ENCODE measurements at regions not wholly inside any gene's neighbourhood (a gene's known extent, or its start where the extent isn't known, plus 50 kb on each side); places are given as distances from the start of the nearest gene placed in this dataset.
"Not testable (repeated sequence)": the region's sequence is repeated elsewhere in the genome, so short reads cannot be mapped to it uniquely, and the experiment has no call there.

DNA sequence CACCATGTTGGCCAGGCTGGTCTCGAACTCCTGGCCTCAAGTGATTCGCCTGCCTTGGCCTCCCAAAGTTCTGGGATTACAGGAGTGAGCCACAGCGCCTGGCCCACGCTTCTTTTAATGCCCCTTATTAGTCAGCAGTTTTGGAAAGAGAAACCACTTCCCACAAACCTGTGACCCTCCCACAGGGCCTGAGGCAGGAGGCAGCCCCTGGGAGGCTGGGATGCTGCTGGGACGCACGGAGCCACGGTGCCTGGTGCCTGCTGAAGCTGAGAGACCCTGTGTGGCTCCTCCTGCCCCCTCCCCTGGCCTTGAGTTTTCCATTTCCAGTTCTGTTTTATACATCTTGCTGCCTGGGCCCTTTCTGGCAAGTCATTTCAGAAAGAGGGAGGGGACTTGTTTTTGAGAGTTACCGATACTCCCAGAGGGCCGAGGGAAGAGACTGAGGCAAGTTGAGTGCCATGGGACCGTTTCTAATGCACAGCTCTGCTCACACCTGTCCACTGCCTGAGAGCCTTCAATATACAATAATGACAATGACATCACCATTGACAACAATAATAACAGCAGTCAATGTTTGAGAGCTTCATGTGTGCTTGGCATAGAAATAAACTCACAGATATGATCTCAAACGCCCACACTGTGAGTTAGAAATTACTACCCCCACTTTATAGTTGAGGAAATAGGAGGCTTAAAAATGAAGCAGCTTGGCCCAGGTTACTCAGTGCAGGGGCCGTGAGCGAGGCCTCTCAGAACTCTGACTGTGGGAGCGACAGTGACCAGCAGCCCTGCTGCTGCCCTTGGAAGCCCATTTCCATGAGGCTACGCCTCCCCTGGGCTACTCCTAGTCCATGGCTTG, 78.1 kb upstream of the YWHAQ start:
- DNase-seq: no peak

DNA sequence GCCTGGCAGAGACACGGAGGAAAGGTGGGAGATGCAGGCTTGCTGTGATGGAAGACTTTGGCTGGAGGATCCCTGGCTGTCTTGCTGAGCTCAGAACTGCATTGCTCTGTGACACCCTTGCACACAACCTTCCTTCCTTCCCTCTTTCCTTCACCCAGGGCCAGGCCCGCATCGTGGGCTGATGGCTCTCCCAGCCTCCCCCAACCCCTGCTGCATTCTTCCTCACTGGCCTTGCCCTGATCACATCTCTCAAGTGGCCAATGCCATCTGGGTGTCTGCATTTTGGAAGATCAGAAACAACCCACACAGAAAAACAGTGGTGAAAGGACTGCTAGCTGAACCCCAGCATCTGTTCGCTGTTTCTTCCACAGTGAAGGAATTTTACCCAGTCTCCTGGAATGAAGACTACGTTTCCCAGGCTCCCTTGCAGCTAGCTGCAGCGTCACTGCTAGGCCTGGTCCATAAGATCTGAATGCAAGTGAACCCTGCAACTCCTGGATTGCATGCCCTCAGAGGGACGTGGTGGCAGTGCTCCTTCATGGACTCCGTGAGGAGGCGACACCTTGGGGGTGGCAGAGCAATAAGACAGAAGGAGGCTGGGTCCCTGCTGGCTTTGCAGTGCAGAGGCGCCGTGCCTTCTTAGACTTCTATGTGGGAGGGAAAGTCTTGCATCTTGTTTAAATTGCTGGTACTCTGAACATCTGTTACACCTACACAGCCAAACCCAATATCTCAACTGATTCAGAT, 78.9 kb upstream of the YWHAQ start:
- DNase-seq: no peak

DNA sequence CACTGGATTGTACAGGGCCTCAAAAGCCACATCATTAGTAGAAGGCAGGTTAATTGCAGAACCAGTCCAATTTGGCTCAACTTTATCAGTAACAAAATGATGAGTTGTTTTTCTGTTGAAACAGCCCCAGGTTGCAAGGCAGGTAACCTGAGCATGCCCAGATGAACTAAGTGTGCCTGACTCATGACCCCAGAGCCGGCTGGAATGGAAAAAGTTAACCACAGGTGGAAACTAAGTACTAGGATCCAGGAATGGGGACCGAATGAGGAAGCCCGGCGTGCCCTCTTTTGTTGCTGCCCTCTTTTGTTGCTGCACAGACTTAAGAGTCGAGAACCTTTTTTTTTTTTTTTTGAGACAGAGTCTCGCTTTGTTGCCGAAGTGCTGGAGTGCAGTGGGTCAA, 79.5 kb upstream of the YWHAQ start:
- DNase-seq: no peak

DNA sequence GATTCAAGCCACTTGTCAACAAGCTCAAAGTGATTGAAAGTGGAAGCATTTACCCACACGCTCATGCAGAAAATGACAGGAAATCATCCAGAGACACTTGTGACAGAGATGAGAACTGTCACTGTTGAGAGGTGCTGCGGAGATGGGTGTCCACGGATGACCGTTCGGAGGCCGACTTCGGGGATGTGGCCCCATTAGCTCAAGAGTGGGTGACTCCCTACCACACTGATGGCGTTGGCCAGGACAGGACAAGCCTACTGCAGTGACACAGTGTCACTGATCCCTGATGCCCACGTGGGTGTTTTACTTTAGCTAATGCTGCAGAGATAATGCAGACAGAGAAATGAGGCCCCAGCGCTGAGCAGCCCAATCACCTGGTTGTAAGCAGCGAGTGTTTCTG, 81.5 kb upstream of the YWHAQ start:
- no peak for DNase-seq

DNA sequence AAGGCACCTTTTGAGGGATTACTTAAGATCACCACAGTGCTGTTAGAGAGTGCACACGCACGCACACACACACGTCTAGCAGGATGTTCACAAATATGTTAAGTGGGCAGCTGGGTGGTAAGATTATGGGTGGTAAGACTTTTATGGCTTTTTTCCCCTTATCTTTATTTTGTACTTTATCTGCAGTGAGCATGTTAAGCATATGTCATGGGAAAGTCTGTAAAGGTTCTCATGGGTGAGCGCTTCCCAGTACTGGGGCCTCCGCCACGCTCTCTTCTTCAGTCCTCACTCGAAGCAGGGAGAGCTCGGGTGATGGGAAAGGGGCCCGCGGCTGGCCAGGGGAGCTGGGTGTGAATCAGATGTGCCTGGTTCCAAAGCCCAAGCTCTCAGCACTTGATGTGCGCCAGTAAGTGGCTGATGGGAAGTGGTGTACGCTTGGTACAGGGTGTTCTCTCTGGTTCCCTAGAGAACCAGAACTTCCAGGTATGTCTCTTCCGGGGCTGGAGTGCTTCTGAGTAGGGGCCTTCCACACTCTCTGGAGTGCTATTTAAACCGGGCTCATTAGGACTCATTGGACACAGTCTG, 83.9 kb upstream of the YWHAQ start:
- DNase-seq: no peak

DNA sequence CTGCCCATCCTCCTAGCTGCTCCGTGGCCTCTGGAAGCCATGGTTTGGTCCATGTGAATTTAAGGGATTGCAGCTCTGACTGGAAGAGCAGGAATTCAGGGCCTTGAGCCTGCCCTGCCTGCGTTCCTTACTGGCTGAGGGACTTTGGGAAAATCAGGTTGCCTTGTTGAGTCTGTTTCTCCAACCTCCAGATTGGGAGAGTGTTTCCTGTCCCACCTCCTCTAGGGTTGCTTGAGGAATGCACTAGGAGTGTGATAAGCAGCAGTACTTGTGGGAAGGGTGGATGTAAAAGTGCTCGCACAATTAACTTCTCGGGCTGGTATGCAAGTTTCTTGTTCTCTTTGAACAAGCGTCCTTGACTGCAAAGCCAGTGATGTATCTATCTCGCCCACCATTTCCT, 84.4 kb upstream of the YWHAQ start:
- DNase-seq: no peak

DNA sequence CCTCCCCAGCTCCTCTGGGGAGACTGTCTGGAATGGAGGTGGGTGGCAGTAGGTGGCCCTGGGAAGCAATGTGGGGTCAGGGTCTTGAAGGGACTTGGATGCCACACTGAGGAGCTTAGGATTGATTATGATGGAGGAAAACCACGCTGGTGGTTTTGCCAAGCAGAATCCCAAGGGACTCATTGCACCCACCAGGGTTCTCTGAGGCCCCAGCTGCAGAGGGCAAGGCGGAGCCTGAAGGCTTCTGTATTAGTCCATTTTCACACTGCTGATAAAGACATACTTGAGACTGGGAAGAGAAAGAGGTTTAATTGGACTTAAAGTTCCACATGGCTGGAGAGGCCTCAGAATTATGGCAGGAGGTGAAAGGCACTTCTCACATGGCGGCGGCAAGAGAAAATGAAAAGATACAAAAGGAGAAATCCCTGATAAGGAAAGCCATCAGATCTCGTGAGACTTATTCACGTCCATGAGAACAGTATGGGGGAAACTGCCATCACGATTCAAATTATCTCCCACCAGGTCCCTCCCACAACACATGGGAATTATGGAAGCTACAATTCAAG, 87.2 kb upstream of the YWHAQ start:
- no peak for DNase-seq

DNA sequence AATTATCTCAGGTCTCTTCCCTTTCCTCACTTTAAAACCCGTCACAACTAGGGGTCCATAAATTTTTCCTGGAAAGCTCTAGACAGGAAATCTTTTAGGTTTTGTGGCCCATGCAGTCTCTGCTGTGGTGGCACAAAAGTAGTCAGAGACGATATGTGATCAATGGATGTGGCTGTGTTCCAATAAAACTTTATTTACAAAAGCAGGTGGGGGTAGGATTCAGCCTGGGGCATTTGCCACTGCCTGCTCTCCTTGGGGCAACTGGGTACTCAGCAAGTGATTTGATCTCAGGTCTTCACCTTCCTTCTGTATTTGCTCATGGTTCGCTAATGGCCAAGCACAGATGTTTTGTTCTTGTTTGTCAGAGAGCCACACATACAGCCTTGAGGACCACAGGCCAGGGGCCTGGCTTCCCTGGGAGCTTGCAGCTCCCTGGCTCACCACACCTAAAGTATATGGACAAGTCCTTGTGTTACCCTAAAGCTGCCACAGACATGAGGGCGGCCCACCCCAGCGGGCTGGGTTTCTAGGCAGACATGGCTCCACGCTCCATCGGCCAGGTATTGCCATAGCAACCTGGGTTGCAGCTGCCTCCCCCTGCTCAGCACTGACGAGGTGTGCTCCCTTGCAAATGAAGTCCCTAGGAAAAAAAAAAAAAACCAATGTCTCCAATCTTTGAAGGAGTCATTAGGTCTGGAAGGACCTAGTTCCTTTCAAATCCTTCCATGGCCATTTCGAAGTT, 89.7 kb upstream of the YWHAQ start:
- no peak for DNase-seq

DNA sequence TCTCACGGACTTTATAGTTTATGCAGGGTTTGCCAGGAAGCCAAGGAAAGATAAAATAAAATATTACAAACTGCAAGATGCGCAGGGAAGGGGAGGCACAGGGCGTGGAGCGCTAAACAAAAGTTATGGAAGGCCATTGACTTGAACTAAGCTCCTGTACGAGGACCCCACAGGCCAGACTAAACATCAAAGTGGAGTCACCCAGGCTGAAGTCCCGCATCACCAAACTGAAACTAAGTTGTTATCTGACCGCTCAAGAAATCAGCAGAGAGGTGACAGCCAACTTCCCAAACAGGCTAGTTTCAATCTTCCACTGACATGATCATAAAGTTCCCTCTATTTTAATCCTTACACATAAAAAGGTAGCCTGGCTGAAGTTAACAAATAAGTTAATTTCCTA, 90.5 kb upstream of the YWHAQ start:
- DNase-seq: no peak

DNA sequence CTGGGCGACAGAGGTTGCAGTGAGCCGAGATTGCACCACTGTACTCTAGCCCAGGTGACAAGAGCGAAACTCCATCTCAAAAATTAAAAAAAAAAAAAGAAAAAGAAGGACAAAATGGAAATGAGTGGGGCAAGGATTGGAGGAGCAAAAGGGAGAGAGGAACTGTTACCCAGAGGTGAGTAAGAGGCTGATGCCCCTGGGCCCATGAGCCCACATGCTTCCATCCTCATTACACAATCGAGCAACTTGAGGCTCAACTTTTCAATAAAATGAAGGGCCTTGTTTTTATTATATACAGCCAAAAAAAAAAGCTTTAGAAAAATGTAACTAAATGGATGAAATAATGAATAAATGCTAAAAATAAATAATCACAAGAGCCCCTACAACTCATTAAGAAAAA, 91.7 kb upstream of the YWHAQ start:
- no peak for DNase-seq

DNA sequence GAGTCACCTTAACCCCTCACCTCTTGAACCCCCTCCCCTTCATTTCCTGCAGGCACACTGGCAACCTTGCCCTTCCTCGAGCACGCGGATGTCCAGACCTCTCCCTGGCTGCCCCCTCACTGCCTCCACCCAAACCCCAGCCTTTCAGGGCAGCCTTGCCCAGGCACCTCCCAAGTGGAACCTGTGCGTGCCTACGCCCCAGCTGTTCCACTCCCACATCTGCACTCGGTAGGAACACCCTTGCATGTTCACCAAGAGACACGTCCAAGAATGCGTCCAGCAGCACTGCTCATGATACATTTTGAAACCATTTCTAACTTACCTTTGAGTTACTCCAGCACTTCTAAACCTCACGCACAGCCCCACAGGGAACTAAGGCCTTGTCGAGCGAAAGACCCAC, 93.8 kb upstream of the YWHAQ start:
- no peak for DNase-seq

DNA sequence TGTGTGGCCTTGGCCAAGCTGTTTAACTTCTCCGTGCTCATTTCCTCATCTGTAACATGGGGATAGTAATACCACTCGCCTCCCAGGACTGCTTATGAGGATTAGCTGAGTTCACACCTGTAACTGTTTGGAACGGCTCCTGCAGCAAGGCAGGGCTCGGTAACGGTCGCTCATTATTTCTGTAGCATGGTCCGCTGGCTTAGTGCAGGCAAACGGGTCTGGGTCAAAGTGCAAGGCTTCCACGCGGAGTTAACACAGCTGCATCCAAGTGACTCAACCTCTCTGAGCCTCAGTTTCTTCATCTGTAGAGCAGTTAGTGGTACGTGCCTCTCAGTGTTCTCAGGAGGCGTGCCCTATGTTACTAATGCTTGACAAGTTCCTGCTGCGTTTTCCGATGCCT, 94.3 kb upstream of the YWHAQ start:
- DNase-seq: no peak

DNA sequence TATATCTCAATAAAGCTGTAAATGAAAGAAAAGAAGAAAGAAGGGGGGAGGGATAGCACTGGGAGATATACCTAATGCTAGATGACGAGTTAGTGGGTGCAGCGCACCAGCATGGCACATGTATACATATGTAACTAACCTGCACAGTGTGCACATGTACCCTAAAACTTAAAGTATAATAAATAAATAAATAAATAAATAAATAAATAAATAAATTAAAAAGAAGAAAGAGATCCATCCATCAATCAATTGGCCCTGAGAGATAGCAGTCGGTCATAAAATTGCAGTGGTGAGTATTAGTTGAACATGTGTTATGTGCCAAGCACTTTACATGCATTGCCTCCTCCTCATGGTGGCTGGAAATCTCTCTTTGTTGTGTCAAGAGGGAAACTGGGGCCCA, 95.2 kb upstream of the YWHAQ start:
- not testable (repeated sequence) for DNase-seq

DNA sequence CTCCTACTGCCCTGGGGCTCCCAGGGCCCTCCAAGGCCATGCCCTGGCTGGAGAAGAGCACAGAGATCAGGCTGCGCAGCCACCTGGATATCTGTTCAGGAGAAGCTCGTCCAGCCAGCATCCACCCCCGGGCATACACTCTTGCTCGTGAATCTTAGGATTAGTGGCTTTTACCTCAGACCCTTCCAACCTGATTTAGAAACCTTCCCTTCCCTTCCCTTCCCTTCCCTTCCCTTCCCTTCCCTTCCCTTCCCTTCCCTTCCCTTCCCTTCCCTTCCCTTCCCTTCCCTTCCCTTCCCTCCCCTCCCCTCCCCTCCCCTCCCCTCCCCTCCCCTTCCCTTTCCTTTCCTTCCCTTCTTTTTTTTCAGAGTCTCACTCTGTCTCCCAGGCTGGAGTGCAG, 99.7 kb upstream of the YWHAQ start:
- not testable (repeated sequence) for DNase-seq

DNA sequence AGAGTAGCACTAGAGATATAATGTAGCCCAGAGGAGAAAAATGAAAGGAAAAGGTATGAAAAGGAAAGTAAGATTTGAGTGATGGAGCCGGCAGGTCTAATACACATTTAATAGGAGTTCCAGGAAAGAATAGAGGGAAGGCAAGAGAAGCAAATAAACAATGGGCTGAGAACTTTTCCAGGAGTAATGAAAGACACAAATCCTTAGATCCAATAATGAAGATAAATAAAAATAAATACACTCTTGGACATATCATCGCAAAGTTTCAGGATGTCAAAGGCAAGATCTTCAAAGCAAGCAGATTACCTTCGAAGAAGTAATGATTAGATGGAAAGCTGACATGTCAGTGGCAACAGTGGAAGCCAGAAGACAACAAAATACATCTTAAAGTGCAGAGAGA, 102.0 kb upstream of the YWHAQ start:
- DNase-seq: no peak

DNA sequence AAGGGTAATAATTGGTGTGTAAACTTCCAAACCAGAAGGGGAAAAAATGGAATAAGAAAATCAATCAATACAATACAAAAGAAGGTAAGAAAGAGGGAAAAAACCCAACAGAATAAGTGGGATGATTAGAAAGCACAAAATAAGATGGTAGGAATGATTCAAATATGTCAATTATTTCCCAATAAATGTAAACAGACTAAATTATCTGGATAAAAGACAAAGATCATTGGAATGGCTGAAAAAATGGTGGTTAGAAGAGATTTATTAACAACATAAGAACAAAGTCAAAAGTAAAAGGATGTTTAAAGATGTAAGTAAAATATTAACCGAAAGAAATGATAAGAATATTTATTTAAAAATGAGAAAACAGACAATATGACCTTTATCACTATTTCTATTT, 103.5 kb upstream of the YWHAQ start:
- DNase-seq: no peak

DNA sequence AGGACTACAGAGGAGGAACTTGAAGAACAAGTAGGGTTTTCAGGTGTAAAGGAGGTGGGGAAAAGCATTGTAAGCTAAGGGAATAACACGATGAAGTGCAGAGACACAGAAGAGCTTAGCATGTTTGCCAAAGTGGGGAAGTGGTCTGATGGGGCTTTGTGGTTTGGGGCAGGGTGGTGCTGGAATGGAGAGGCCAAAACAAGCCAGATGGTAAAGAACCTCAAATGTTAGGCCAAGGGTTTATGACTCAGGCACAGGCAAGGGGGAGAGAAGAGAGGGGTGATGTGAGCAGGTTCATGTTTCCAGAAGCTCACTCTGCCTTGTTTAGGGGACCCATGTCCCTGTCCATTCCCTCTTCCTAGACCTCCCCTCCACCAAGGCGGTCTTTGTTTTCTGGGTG, 104.5 kb upstream of the YWHAQ start:
- no peak for DNase-seq

DNA sequence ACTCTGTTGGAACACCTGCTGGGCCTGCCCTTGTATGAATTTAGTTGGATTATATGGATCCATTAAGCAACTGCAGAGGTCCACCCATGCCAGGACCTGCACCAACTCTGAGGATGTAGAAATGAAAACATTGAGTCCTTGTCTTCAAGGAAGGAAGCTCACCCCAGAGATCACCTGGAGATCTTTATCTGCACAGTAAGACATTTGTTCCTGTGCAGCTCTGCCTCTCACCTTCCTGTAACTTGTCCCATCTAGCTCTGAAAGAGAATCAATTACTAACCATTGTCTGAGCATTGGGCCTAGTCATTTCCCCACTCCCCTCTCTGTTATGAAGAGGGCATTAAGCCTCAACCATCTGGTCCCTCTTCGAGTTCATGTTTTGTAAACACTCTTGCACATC, 105.2 kb upstream of the YWHAQ start:
- no peak for DNase-seq

DNA sequence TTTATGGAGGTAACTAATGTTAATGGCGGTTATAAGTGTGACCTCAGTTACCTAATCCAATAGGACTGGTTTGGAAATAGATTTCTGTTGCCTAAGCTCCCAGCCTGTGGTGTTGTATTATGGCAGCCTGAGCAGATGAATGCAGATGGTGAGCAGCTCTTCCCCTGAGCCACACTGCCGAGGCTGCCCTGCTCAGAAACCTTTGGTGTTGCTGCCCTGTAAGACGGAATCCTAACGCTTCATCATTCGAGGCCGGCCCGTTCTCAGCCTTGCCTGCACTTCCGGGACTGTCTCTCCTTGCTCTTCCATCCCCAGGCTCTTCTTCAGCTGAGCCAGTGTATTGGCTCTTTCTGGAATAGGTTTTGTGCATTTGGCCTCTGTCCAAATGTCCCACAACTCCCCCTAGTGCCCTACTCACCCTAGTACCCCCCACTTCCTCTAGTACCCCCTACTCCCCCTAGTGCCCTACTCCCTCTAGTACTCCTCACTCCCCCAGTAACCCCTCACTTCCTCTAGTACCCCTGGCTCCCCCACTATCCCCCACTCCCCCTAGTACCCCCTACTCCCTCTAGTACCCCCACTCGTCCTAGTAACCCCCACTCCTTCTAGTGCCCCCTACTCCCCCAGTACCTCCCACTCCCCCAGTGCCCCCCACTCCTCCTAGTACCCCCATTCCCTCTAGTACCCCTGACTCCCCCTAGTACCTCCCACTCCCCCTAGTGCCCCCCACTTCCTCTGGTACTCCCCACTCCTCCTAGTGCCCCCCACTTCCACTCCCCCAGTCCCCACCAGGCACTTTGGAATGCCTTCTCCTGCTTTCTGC, 106.0 kb upstream of the TAF1B start:
- no peak for DNase-seq

DNA sequence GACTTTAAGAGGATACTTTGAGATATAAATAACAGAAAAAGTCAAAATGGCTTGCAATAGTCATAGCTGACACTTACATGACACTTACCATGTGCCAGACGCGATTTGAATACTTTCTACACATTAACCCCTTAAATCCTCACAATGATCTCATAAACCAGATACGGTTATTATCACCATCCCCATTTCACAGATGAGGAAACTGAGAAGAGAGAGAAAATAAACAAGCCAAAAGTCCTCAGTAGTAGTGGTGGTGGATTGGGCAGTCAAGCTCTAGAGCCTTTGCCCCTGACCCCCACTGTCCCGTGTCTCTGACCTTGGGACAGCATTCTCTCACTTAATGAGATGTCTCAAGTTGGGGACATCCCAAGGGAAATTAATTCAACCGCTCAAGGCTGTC, 105.2 kb upstream of the TAF1B start:
- no peak for DNase-seq

DNA sequence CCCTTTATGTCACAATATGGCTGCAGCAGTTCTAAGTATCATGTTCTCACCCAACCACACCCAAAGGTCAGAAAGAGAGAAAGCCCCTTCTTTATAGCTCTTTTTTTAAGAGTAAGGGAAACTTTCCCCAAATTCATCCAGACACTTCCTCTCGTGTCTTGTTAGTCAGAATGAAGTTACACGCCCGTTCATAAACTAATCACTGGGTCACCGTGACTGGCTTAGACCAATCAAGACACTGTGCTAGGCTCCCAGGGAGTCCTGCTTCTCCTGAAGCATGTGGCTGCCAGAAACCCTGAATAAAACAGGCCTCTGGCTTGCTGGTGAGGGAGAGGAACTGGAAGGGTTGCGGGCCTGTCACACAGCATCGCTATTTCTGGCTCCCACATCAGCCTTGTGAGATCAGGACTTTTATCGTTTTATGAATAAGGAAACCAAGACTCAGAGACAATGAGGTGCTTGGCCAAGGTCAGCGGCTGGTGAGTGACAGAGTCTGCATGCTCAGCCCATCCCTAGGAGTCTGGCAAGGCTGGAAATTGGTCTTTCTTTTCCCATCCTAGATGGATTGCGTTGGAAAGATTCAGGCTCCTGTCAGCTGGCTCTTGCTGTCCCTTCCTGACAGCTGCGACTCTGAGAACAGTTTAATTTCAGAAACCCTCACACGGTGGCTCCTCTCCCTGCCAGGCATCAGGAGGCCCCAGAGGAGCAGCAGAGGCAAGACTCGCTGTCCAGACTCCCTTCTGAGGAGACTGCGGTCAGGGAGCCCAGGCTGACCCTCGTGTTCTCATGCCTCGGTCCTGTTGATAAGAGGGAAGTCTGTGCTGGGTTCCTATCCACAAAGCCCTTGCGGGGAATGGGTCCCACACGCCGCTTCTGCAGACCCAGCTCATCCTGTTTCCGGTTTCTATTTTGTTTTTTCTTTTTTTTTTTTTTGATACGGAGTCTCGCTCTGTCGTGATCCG, 104.5 kb upstream of the TAF1B start:
- peak; percentile 69 for DNase-seq

Data from right forelimb (tissue), 1 donor.